ENCODE measurements at regions not wholly inside any gene's neighbourhood (a gene's known extent, or its start where the extent isn't known, plus 50 kb on each side); places are given as distances from the start of the nearest gene placed in this dataset.

- Mint-ChIP-seq H3K4me3 (no peak overlapping the region), H3K9me3 (no peaks in the 10 kb centered on the region), H3K27me3 (ENCODE audit: low read depth) (no peaks in the 10 kb centered on the region), H3K4me1 (no peaks in the 10 kb centered on the region), H3K27ac (ENCODE audit: unreplicated experiment) (no peak overlapping the region), H3K36me3 (ENCODE audit: low read depth) (no peaks in the 10 kb centered on the region)
- DNase-seq (ENCODE audit: low read depth, low spot score): no peak
- no peak for TF ChIP-seq CTCF (conservative IDR thresholded peaks at IDR 0.05)
These were observed 763.4 kb upstream of the ARGLU1 start for GRCh38 chr13:107331359-107331758.

- DNase-seq (ENCODE audit: low read depth, low spot score): no peak
- H3K27me3 Mint-ChIP-seq (ENCODE audit: low read depth): no peaks in the 10 kb centered on the region
- no peaks in the 10 kb centered on the region for H3K4me1 Mint-ChIP-seq
- H3K9me3 Mint-ChIP-seq: no peaks in the 10 kb centered on the region
- TF ChIP-seq CTCF (conservative IDR thresholded peaks at IDR 0.05): no peak
- no peaks in the 10 kb centered on the region for H3K36me3 Mint-ChIP-seq (ENCODE audit: low read depth)
- no peak overlapping the region for H3K4me3 Mint-ChIP-seq
- no peak overlapping the region for H3K27ac Mint-ChIP-seq (ENCODE audit: unreplicated experiment)
These were observed 762.5 kb upstream of the ARGLU1 start for GRCh38 chr13:107330484-107330883.

GRCh38 chr13:107329991-107330390 is 762.1 kb upstream of the ARGLU1 start:
- Mint-ChIP-seq H3K4me3 (no peak overlapping the region), H3K36me3 (ENCODE audit: low read depth) (no peaks in the 10 kb centered on the region), H3K9me3 (no peaks in the 10 kb centered on the region), H3K27me3 (ENCODE audit: low read depth) (no peaks in the 10 kb centered on the region), H3K4me1 (no peaks in the 10 kb centered on the region), H3K27ac (ENCODE audit: unreplicated experiment) (no peak overlapping the region)
- no peak for TF ChIP-seq CTCF (conservative IDR thresholded peaks at IDR 0.05)
- no peak for DNase-seq (ENCODE audit: low read depth, low spot score)

- Mint-ChIP-seq H3K36me3 (ENCODE audit: low read depth) (no peaks in the 10 kb centered on the region), H3K27ac (ENCODE audit: unreplicated experiment) (no peak overlapping the region), H3K9me3 (no peaks in the 10 kb centered on the region), H3K4me1 (no peaks in the 10 kb centered on the region), H3K4me3 (no peak overlapping the region), H3K27me3 (ENCODE audit: low read depth) (no peaks in the 10 kb centered on the region)
- DNase-seq (ENCODE audit: low read depth, low spot score): no peak
- no peak for TF ChIP-seq CTCF (conservative IDR thresholded peaks at IDR 0.05)
These were observed 756.7 kb upstream of the ARGLU1 start for GRCh38 chr13:107324416-107325204.

GRCh38 chr13:107322228-107322627 is 754.3 kb upstream of the ARGLU1 start:
- no peak overlapping the region for H3K27ac Mint-ChIP-seq (ENCODE audit: unreplicated experiment)
- H3K36me3 Mint-ChIP-seq (ENCODE audit: low read depth): no peaks in the 10 kb centered on the region
- no peak for TF ChIP-seq CTCF (conservative IDR thresholded peaks at IDR 0.05)
- H3K4me3 Mint-ChIP-seq: no peak overlapping the region
- H3K4me1 Mint-ChIP-seq: no peaks in the 10 kb centered on the region
- no peaks in the 10 kb centered on the region for H3K9me3 Mint-ChIP-seq
- no peaks in the 10 kb centered on the region for H3K27me3 Mint-ChIP-seq (ENCODE audit: low read depth)
- DNase-seq (ENCODE audit: low read depth, low spot score): no peak

All from neural crest cell (in vitro differentiated cells).